Activated CD4-positive, alpha-beta T cell treated with anti-CD3 and anti-CD28 coated beads for 24 hours (primary cell): ENCODE measurements at regions not wholly inside any gene's neighbourhood (a gene's known extent, or its start where the extent isn't known, plus 50 kb on each side); places are given as distances from the start of the nearest gene placed in this dataset.

Source experiments
- DNase-seq, 2 donors: peaks; one replicate each; pipeline ENCODE4 v3.0.0-alpha.2; 2020; ENCODE audit warnings: low read depth in 2 of 2

DNA sequence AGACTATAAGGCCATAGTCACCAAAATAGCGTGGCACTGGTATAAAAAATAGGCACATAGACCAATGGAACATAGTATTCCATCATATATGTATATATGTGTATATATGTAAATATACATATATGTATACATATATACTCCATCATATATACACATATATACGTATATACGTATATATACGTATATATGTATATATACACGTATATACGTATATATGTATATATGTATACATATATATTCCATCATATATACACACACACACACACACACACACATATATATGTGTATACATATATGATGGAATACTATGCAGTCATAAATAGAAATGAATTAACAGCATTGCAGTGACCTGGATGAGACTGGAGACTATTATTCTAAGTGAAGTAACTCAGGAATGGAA is 204.6 kb downstream of the LTN1 start:
- DNase-seq, result no peak

DNA sequence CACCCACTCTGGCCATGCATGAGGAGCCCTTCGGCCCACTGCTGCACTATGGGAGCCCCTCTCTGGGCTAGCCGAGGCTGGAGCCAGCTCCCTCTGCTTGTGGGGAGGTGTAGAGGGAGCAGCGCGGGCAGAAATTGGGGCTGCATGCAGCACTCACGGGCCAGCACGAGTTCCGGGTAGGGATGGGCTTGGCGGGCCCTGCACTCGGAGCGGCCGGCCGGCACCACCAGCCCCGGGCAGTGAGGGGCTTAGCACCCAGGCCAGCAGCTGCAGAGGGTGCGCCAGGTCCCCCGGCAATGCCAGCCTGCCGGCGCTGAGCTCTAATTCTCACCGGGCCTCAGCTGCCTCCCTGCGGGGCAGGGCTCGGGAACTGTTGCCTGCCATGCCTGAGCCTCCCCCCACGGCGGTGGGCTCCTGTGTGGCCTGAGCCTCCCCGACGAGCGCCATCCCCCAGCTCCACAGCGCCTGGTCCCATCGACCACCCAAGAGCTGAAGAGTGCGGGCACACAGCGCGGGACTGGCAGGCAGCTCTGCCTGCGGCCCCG is 209.0 kb downstream of the LTN1 start:
- no peak for DNase-seq

DNA sequence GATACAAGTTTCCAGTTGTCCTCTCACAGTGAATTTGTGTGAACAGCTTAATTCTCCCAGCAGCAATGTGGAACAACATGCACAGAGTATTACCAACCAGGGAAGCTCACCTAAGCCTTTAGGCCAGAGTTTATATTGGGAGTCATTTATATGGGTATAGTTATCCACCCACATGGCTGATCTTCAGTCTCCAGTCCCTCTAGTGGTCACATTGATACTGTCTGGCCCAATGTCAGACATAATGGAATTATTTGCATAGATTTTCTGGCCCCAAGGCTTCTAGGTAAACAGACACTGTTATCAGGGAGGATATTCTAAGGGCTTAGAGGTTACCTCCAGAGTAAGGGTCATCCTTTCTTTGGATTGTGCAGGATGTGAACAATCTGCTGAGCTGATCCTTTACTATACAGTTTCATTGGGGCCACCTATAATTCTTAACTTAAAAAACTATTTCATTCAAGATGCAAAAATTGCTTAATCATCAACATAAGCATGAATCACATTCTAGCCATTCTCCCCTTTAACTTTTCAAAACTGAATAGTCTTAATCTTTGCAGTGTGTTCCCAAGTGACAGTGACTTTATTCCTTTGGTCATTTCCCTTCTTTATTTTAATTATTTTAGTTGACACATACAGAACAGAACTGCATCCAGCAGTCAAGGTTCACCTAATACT is 210.9 kb downstream of the LTN1 start:
- no peak for DNase-seq

DNA sequence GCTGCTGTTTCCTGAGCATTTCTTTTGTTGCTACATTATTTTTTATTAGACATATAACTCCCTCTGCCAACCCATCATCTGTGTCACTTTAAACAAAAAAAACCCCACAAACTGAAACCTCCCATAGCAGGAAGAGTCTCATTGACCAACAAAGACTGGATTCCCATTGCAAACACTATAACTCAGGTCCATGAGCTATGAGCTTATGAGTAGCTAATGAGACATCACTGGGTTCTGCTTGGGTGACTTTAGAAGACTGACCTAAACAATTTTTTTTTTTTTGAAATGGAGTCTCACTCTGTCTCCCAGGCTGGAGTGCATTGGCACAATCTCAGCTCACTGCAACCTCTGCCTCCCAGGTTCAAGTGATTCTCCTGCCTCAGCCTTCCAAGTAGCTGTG is 212.8 kb downstream of the LTN1 start:
- no peak for DNase-seq

DNA sequence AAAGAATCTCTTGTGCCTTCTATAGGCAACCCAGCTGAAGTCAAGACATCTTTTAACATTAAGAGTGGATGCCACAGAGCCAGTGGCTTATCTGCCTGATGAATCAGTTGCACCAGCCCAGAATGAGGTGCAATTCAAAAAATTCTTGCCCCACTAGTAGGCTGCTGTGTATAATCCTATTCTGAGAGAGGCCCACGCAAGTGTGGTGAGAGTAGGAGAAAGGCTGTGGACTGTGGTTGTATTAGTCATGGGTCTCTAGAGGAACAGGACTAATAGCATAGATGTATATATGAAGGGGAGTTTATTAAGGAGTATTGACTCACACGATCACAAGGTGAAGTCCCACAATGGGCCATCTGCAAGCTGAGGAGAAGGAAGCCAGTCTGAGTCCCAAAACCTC is 216.4 kb downstream of the LTN1 start:
- DNase-seq, result peak in 1 of 2 donors; percentile 6

DNA sequence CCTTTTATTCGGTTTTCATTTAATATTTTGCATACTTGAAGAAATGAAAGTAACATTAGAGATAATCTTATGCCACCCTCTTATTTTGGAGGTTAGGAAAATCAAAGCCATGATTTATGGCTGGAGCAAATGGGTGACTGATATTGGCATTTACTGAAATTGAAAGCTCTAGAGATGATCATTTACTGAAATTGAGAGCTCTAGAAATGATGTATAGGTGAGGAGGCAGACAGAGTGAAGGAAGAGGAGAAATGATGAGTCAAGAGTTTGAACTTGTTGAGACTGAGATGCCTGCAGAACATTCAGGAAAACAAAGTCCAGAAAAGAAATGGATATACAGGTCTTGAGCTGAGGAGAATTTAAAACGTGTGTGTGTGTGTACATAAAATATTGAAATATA is 217.6 kb downstream of the LTN1 start:
- no peak for DNase-seq

DNA sequence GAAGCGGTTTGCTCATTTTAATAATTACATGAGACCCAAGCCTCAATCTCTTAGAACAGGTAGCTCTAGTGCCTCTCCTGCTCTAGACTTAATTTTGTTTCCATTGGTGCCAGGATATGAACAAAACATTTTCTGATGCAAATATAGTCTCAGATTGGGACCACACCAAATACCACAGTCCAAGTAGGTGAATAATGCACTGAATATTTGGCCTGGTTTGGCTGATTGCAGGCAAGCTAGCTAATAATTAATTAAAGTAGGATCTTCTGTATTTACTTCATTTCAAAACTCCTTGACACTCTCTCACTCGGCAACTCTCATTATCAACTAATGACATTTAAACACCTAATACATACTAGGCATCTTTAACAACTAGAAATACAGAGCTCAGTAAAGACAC is 219.6 kb downstream of the LTN1 start:
- no peak for DNase-seq

DNA sequence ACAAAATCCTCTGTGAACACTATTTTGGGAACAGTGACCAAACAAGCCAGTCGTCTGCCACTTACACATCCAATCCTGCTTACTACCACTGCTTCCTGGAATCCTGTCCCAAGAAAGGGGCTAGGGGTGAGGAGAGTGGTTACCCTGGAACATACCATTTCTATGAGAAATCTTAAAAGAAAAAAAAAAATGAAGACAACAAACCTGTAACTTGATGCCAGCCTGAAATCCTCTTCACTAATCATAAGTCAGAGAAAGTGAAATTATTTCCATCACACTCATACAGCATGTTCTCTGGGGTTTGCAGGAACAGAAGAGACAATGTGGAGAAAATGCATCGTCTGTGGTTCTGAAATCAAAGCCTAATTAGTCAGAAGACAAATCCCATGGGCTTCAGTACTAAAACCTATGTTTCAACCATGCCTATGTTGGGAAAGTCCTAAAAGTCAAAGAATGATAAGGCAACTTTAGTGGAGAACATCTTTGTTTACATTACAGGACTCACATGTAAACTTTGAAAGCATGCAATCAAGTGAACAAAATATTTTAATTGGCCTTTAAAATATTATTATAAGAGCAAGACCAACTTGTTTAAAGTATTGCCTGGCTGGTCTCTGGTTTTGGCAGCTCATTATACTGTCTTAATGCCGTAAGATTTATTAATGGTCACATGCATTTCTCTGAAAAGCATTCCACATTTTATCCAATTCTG is 220.7 kb downstream of the LTN1 start:
- DNase-seq, result no peak

DNA sequence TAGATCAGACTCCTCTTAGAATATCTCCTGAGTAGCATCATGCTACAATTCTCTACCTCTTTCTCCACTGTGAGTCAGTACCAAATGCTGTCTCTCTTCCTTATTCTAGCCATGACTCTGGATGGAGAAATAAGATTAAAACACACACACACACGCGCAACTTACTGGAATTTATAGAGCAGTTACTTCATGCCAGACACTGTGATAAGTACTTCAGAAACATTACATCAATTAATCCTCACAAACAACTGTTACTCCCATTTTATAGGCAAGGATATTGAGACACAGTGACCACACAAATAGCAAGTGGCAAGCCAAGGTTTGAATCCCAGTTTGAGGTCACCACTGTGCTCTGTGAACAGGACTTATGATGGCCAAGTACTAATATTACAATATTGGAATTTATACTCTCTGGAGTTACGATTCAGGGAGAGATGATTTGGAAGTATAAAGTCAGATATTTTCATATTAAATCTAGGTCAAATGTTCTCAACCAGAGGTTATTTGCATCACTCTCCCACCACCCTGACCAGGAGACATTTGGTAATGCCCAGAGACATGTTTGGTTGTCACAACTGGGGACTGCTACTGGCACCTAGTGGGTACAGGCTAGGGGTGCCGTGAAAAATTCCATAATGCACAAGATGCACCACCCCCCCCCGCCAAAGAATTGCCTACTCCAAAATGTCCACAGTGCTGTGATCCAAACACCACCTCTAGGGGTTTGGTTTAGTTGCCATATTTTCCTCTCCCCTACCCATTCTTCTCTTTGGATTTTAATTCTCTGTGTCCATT is 221.6 kb downstream of the LTN1 start:
- DNase-seq, result no peak

DNA sequence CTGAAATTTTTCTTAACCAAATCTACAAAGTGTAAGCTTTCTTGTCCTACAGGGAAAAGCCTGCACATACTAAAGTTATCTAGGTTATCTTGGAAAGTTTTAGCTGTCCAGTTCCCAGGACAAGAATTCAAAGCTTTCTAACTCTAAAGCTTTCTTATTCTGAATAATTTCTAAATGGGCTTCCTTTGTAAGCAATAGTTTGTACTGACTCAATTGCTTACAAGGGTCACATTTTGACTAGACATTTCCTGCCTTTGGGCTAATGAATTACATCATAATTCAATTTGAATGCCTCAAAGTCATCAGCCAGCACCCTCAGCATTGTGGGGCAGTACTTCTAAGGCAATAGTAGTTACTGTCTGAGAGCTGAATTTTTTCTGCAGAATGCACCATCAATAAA is 223.0 kb downstream of the LTN1 start:
- DNase-seq, result no peak

DNA sequence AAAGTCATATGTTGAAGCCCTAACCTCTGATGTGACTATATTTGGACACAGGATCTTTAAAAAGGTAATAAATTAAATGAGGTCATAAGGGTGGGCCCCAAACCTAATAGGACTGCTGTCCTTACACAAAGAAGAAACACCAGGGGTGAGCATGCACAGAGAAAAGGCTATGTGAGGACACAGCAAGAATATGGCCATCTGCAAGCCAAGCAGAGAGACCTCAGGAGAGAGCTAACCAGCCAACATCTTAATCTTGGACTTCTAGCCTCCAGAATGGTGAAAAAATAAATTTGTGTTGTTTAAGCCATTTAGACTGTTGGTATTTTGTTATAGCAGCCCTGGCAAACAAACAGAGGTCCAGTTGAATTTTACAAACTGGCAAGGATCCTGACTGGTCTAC is 223.9 kb downstream of the LTN1 start:
- DNase-seq, result no peak

DNA sequence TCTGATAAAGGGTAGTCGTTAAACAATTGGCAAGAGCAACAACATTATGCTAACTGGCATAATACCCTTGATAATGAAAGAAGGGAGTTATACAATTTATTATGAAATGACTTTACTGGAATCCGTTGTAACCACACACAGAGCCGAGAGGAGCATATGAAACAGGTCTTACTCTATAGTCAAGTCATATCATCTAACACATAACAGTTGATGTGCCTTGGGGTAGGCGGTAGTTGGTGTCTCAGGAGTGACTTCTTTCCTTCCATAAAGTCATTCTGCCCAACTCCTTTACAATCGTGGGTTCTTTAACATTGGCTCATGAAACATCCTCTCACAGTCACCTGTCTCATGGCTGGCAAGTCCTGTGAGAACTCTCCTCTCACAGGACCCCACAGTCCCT is 225.2 kb downstream of the LTN1 start:
- no peak for DNase-seq

DNA sequence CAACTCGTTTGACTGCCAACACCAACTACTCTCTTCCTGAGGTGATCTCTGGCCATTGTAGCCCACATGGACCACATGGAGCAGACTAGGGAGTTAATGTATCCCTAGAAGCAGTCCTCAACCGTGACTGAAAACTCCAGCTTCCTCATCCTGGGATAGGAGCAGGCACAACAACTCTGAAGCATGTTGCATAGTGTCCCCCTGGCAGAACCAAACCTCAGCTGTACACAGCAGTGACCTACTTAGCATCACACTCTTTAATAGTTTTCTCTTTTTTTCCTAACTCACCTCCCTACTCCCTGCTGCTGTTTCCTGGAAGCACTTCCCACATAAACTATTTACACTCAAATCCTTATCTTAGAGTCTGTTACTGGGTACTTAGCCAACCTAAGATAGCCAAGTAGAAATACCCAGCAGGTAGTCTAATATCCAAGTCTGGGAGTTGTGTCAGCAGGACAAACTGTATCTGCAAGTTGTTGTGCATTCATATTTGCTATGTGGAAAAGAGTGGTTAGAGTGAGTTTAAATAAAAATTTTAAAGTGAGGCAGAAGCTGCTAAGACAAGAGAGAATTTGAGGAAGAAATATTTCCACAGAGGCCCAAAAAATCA is 228.8 kb downstream of the LTN1 start:
- DNase-seq, result no peak

DNA sequence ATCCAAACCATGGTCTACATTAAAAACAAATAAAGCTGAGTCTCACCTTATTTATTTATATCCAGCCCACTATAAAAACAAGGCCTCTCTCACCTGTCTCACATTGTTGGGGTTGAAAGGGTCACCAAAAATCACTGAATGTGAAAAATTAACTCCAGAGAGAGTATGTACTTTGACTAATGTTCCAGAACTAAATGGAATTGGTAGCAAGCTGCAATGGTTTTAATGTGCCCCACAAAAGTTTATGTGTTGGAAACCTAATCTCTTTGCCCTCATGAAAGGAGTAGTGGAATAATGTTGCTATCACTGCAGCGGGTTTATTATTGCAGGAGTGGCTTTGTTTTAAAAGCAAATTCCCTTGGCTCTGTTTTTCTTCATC is 230.3 kb downstream of the LTN1 start:
- no peak for DNase-seq

DNA sequence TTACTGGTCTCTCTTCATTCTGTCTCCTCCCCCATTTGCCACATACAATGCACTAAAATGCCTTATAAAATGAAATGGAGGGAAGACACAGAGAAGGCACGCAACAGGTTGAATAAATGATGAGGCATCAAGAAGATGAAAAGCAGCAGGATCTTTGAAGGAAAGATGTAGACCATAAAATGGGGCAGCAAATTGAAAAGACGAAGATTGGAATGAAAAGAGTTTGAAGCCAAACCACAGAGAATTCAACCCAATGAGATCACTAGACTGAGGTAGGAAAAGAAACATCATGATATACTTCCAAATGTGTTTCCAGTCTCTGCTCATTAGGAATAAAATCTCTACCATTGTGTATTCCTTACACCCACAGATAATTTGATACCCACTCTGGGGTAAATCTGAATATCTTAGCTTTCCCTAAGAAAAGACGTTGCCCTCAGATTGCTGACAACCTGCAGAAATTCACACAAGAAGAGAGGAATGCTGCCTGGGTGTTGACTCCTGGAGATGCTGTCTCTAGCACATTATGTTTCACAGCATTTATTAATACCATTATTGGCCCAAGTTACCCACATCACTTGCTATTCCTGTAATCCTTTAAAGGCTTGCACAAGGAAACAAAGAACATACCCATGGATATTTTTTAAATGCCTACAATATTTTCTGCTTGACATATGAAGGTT is 230.9 kb downstream of the LTN1 start:
- DNase-seq, result no peak

DNA sequence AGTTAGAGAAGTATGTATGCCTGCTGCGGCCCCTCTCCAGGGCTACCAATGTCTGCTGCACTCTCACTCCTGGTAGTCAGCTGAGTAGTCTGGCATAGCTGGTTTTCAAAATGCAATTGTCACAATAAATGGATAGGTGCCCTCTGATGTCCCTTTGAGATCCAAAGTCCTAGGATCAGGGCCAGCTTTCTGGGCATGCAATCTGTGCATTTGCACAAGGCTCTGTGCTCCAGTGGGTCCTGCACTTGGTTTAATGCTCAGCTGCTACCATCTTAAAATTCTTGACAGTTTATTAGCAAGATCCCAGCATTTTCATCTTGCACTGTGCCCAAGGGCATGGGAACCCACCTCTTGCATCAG is 233.8 kb downstream of the LTN1 start:
- no peak for DNase-seq

DNA sequence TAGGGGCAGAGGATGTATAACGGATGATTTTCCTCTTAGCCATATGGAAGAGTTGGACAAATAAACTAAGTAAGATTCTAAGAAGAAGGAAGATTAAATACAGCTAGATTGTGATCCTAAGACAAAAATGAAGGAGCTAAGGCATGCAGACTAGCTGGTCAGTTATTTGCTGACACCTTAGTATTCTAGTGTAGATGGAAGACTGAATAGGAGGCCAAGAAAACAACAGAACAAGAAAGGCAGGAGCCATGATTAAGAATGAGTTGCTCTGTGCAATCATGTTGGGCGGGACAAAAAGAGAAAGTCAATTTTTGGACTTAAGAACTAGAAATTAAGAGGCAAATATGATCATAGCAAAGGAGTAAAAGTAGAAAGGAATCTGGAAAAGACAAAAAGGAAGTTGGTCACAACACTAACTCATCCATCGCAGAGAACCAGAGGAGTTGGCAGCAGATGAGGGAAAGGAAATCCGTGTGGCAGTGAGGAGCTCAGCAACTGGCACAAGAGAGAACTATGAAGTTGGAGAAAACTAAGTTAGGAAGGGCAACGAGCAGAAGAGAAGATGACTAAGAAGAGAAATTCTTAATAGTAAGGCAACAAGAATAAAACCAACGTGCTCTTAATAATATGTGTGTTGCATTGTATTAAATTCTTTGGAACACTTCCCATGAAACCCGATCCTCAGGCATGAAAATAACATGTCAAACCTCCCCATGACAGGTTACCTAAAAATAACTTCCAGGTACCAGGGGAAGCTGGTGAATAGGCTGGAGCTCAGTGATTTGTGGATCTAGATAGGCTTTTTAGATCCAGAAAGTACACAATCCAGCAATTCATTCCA is 234.4 kb downstream of the LTN1 start:
- no peak for DNase-seq

DNA sequence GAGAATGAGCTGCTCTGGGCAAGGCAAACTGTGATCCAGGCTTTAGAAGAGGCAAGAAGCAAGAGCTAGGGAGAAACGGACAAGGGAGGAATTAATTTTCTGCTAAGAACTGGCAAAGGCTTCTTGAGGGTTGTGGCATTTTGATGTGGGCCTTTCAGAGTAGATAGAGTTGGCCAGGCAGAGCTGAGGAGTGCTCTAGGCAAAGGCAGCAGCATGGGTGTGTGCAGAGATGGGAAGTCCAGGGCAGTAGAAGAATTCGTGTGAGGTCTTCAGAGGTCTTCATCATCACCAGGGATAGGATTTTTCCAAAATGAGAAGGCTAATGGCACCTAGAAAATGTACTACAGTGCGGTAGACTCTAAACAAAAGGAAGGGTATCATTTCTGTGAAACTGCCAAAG is 237.8 kb downstream of the LTN1 start:
- DNase-seq, result no peak

DNA sequence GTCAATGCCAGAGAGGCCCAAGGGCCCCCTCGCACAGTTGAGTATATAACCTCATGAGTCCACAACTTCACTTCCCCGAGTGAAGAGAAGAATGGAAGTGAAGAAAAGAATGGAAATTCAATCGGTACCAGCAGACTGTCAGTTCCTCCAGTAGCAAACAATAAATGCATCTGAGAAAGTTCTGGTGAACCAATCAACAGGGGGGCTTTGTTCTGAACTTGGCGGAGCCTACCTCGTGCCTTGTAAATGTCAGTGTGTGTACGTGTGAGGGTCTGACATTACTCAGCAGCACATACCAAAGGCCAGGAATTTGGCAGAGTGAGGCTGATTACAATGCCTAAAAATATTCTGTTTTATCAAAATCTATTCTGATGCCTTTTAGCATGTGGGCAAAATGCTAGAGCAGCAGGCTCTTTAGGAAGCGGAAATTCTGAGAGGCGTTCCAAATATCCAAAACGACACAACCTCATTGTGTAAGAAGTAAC is 238.5 kb downstream of the LTN1 start:
- DNase-seq, result no peak

DNA sequence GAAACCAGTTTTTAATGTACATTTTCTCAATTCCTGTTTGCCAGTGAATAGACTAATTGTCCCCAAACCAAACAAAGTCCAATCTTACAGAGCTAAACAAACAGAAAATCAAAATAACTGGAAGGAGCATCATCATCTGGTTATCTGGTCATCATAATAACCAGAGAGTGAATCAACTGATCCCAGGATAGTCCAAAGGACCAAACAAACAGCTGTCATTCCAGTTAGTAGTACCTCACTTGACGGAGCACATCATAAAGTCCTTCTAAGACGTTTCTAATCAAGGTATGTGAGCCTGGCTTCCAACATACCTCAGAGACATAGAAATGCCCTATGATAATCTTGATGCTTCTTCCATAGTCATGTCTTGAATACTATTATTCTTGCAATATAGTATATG is 240.5 kb downstream of the LTN1 start:
- no peak for DNase-seq

DNA sequence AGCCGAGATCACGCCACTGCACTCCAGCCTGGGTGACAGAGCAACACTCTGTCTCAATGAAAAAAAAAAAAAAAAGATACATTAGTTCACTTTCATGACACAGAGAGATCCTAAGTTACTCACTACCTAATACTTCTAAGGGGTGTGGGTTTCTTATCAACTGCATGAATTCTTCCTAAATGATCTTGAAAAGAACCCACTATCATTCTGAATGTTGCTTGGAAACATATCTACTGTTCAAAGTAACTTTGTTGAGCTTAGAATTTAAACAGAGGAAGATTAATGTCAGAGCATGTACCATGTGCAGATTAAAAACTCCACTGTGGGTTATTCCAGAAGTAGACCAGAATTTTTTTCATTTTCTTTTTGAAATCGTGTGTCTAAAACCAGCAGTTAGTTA is 241.5 kb downstream of the LTN1 start:
- no peak for DNase-seq
